PFSK-1 (cell line): ENCODE measurements at regions not wholly inside any gene's neighbourhood (a gene's known extent, or its start where the extent isn't known, plus 50 kb on each side); places are given as distances from the start of the nearest gene placed in this dataset.

Source experiments
- FOXP2 ChIP-seq: optimal IDR thresholded peaks from 2 replicates; pipeline ENCODE3; 2011; ENCODE audit warnings: borderline replicate concordance, control low read depth, inconsistent platforms; ENCODE audit not compliant: insufficient read depth; ENCODE audit errors: extremely low read length, extremely low read depth
- POLR2AphosphoS5 ChIP-seq: IDR thresholded peaks from 2 replicates; pipeline ENCODE4 v1.6.1; 2012; ENCODE audit warnings: low read depth, mild to moderate bottlenecking, control low read depth, low read length, moderate library complexity
- SIN3A ChIP-seq: IDR thresholded peaks from 2 replicates; pipeline ENCODE4 v1.6.1; 2012; ENCODE audit warnings: mild to moderate bottlenecking, low read length, moderate library complexity, borderline replicate concordance; ENCODE audit not compliant: insufficient read depth
- TAF1 ChIP-seq: IDR thresholded peaks from 2 replicates; pipeline ENCODE4 v1.6.1; 2012; ENCODE audit warnings: low read length, control low read depth, borderline replicate concordance; ENCODE audit not compliant: insufficient read depth
- TF ChIP-seq, protein P1 (sequence below), 2 experiments: IDR thresholded peaks; 2 replicates each; pipeline versions ENCODE4 v1.6.1 to v1.8.0; 2011 to 2012; ENCODE audit warnings: low read depth in 2 of 2, low read length in 2 of 2, control low read depth in 1 of 2, inconsistent platforms in 1 of 2, mild to moderate bottlenecking in 1 of 2, moderate library complexity in 1 of 2; ENCODE audit not compliant: insufficient read depth in 1 of 2

DNA sequence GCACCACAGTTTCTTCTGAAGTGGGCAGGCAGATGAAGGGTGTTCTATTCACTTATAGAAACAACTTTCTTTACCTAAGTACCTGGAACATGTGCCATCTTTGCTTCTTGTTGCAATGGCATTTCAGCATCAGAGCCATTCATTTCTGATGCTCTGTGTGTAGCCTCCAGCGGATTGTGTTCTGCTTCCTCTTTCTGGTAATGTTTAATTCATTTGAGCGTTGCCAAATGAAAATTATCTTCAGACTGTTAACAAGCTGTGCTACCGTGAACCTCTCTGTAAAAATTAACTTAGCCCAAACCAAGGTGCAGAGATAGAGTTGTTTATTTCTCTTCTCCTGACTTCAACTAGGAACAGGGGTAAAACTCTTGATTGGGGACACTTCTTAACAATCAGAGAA, 302.0 kb downstream of the EDEM1 start:
- no peak for TF ChIP-seq POLR2AphosphoS5
- no peak for TF ChIP-seq TAF1
- no peak for TF ChIP-seq SIN3A
- TF ChIP-seq, protein P1, sequence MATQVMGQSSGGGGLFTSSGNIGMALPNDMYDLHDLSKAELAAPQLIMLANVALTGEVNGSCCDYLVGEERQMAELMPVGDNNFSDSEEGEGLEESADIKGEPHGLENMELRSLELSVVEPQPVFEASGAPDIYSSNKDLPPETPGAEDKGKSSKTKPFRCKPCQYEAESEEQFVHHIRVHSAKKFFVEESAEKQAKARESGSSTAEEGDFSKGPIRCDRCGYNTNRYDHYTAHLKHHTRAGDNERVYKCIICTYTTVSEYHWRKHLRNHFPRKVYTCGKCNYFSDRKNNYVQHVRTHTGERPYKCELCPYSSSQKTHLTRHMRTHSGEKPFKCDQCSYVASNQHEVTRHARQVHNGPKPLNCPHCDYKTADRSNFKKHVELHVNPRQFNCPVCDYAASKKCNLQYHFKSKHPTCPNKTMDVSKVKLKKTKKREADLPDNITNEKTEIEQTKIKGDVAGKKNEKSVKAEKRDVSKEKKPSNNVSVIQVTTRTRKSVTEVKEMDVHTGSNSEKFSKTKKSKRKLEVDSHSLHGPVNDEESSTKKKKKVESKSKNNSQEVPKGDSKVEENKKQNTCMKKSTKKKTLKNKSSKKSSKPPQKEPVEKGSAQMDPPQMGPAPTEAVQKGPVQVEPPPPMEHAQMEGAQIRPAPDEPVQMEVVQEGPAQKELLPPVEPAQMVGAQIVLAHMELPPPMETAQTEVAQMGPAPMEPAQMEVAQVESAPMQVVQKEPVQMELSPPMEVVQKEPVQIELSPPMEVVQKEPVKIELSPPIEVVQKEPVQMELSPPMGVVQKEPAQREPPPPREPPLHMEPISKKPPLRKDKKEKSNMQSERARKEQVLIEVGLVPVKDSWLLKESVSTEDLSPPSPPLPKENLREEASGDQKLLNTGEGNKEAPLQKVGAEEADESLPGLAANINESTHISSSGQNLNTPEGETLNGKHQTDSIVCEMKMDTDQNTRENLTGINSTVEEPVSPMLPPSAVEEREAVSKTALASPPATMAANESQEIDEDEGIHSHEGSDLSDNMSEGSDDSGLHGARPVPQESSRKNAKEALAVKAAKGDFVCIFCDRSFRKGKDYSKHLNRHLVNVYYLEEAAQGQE (IDR thresholded peaks at IDR 0.05; ENCODE audit: insufficient read depth in 1 of 2, low read depth in 2 of 2, low read length in 2 of 2) = no peak
- no peak for TF ChIP-seq FOXP2
